ENCODE measurements at regions not wholly inside any gene's neighbourhood (a gene's known extent, or its start where the extent isn't known, plus 50 kb on each side); places are given as distances from the start of the nearest gene placed in this dataset.
"Not testable (repeated sequence)": the region's sequence is repeated elsewhere in the genome, so short reads cannot be mapped to it uniquely, and the experiment has no call there.

DNA sequence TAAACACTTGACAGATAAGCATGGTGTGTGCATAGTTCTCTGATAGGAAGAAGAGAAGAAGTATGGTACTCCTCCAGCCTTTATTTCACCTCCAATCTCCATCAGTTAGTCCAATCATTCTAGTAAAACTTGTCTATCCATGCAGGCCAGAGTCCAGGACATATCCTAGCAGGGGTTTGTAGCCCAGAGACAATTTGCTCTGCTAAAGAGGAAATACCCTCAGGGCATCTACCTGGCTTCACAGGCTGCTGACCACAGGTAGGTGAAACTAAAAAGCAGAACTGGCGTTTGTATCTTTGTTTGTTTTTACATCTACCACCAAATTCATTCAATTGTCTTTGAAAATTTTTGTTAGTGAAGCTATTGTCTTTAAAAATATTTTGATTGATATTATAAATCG is 717.6 kb downstream of the FSCB start:
- TF ChIP-seq, protein P1, sequence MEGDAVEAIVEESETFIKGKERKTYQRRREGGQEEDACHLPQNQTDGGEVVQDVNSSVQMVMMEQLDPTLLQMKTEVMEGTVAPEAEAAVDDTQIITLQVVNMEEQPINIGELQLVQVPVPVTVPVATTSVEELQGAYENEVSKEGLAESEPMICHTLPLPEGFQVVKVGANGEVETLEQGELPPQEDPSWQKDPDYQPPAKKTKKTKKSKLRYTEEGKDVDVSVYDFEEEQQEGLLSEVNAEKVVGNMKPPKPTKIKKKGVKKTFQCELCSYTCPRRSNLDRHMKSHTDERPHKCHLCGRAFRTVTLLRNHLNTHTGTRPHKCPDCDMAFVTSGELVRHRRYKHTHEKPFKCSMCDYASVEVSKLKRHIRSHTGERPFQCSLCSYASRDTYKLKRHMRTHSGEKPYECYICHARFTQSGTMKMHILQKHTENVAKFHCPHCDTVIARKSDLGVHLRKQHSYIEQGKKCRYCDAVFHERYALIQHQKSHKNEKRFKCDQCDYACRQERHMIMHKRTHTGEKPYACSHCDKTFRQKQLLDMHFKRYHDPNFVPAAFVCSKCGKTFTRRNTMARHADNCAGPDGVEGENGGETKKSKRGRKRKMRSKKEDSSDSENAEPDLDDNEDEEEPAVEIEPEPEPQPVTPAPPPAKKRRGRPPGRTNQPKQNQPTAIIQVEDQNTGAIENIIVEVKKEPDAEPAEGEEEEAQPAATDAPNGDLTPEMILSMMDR (IDR thresholded peaks at IDR 0.05; ENCODE audit: low read depth, low read length) = no peak
- no peak overlapping the region for H3K4me3 ChIP-seq (ENCODE audit: low read depth, low read length)

GRCh38 chr14:43786066-43786762 is 720.9 kb downstream of the FSCB start:
- TF ChIP-seq, protein P1 (IDR thresholded peaks at IDR 0.05; ENCODE audit: low read depth, low read length) = no peak
- no peak overlapping the region for H3K4me3 ChIP-seq (ENCODE audit: low read depth, low read length)

- not testable (repeated sequence) for H3K4me3 ChIP-seq (ENCODE audit: low read depth, low read length)
Observed at GRCh38 chr14:43784432-43784831, 722.7 kb downstream of the FSCB start.

GRCh38 chr14:43778937-43779639 is 728.0 kb downstream of the FSCB start:
- TF ChIP-seq, protein P1 (IDR thresholded peaks at IDR 0.05; ENCODE audit: low read depth, low read length) = no peak
- no peak overlapping the region for H3K4me3 ChIP-seq (ENCODE audit: low read depth, low read length)

DNA sequence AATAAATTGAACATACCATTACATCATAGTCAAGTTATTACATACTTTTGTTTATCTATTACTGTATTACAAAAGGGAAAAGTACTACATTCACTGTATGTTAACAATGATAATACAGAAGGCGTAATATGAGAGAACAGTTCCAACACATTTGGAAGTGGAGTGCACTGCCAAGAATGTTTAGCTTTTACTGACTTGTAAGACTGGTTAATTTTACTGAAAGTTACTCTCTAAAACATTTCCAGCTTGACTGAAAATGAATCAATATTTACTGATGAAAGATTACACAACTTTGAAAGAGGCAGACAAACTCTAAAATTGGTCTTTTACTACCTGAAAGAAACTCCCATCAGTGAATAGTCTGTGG is 728.5 kb downstream of the FSCB start:
- TF ChIP-seq, protein P1 (IDR thresholded peaks at IDR 0.05; ENCODE audit: low read depth, low read length) = no peak
- H3K4me3 ChIP-seq (ENCODE audit: low read depth, low read length) = no peak overlapping the region

DNA sequence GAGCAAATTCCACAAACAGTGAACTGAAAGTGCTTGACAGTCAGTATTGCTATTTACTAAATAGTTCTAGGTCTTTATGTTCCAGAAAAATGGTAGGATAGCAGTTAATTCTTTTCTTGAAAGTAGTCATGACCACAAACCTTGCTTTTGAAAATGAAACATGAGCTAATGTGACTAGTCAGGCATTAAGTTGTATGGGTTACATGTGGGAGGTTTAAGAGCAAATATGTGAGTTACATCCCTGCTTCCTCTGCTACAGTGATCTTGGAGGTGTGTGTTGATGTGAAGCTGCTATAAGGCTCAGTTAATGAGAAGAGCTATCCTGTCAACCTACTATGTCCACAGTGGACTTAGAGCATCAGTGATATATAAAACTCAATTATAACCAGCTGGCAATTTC is 741.6 kb downstream of the FSCB start:
- TF ChIP-seq, protein P1 (IDR thresholded peaks at IDR 0.05; ENCODE audit: low read depth, low read length) = no peak

DNA sequence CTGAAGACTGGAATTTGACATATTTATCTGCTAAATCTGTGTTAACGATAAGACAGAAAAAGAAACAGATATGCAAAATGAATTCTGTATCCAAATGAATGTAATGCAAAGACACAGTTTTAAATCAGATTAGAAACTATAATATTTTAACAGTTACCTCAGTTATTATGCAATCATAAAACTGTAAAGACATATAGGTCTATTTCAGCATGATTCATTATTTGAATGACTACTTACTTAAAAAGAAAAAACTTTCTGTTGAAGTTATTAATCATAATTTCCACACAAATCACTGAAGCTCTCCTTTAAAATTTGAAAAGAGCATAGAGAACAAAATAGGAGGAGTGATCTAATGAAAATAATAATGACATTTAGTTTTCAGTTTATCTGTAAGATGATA is 742.6 kb downstream of the FSCB start:
- H3K4me3 ChIP-seq (ENCODE audit: low read depth, low read length) = no peak overlapping the region

More for the DNA sequence above, 741.6 kb downstream of the FSCB start:
- no peak overlapping the region for H3K4me3 ChIP-seq (ENCODE audit: low read depth, low read length)

More for the DNA sequence above, 742.6 kb downstream of the FSCB start:
- TF ChIP-seq, protein P1 (IDR thresholded peaks at IDR 0.05; ENCODE audit: low read depth, low read length) = no peak

Data from WI38 (cell line).